ENCODE measurements at regions not wholly inside any gene's neighbourhood (a gene's known extent, or its start where the extent isn't known, plus 50 kb on each side); places are given as distances from the start of the nearest gene placed in this dataset.

- no peaks in the 10 kb centered on the region for H3K27me3 Mint-ChIP-seq
- ATAC-seq, result no peak
Measured at GRCh38 chr3:165395188-165395587, 199.0 kb upstream of the SLITRK3 start.

GRCh38 chr3:165393461-165393860, 197.3 kb upstream of the SLITRK3 start:
- no peak for DNase-seq
- Mint-ChIP-seq H3K27ac (no peak overlapping the region), H3K4me3 (no peak overlapping the region), H3K27me3 (no peaks in the 10 kb centered on the region), H3K4me1 (no peaks in the 10 kb centered on the region), H3K9me3 (peaks cover 5 to 11% of the 10 kb centered on the region in 2 donors)
- ATAC-seq, result no peak

More at GRCh38 chr3:165395188-165395587, 199.0 kb upstream of the SLITRK3 start:
- DNase-seq, result no peak
- no peak overlapping the region for H3K4me3 Mint-ChIP-seq
- no peak overlapping the region for H3K27ac Mint-ChIP-seq
- no peaks in the 10 kb centered on the region for H3K4me1 Mint-ChIP-seq
- H3K9me3 Mint-ChIP-seq, result peaks cover 0 to 3% of the 10 kb centered on the region in 2 donors

GRCh38 chr3:165390166-165390565, 194.0 kb upstream of the SLITRK3 start:
- ATAC-seq (no peak), DNase-seq (no peak)
- Mint-ChIP-seq H3K27ac (no peak overlapping the region), H3K27me3 (no peaks in the 10 kb centered on the region), H3K9me3 (peaks cover 5 to 18% of the 10 kb centered on the region in 2 donors), H3K4me1 (no peaks in the 10 kb centered on the region), H3K4me3 (no peak overlapping the region)

- DNase-seq (no peak), ATAC-seq (no peak)
- Mint-ChIP-seq H3K4me1 (no peaks in the 10 kb centered on the region), H3K27ac (no peak overlapping the region), H3K4me3 (no peak overlapping the region), H3K9me3 (peaks cover 5 to 18% of the 10 kb centered on the region in 2 donors), H3K27me3 (no peaks in the 10 kb centered on the region)
Measured at GRCh38 chr3:165389653-165390052, 193.5 kb upstream of the SLITRK3 start.

GRCh38 chr3:165389064-165389463, 192.9 kb upstream of the SLITRK3 start:
- ATAC-seq, result no peak
- H3K4me1 Mint-ChIP-seq, result no peaks in the 10 kb centered on the region
- no peak overlapping the region for H3K27ac Mint-ChIP-seq
- no peak for DNase-seq
- H3K9me3 Mint-ChIP-seq, result peaks cover 5 to 18% of the 10 kb centered on the region in 2 donors
- no peak overlapping the region for H3K4me3 Mint-ChIP-seq
- no peaks in the 10 kb centered on the region for H3K27me3 Mint-ChIP-seq

GRCh38 chr3:165383381-165383780, 187.2 kb upstream of the SLITRK3 start:
- DNase-seq (no peak), ATAC-seq (no peak)
- Mint-ChIP-seq H3K27ac (no peak overlapping the region), H3K4me1 (no peaks in the 10 kb centered on the region), H3K27me3 (no peaks in the 10 kb centered on the region), H3K4me3 (no peak overlapping the region), H3K9me3 (peaks cover 13 to 15% of the 10 kb centered on the region in 2 donors)

- Mint-ChIP-seq H3K4me3 (no peak overlapping the region), H3K9me3 (peaks cover 8 to 13% of the 10 kb centered on the region in 2 donors), H3K4me1 (no peaks in the 10 kb centered on the region), H3K27ac (no peak overlapping the region), H3K27me3 (no peaks in the 10 kb centered on the region)
- ATAC-seq, result no peak
- no peak for DNase-seq
Measured at GRCh38 chr3:165382672-165383071, 186.5 kb upstream of the SLITRK3 start.

- no peak for ATAC-seq
- H3K9me3 Mint-ChIP-seq, result peaks cover 8 to 13% of the 10 kb centered on the region in 2 donors
- no peak for DNase-seq
- H3K27ac Mint-ChIP-seq, result no peak overlapping the region
- no peak overlapping the region for H3K4me3 Mint-ChIP-seq
- H3K4me1 Mint-ChIP-seq, result no peaks in the 10 kb centered on the region
- no peaks in the 10 kb centered on the region for H3K27me3 Mint-ChIP-seq
Measured at GRCh38 chr3:165378761-165379160, 182.6 kb upstream of the SLITRK3 start.

GRCh38 chr3:165359005-165359404, 162.8 kb upstream of the SLITRK3 start:
- H3K27me3 Mint-ChIP-seq, result no peaks in the 10 kb centered on the region
- peaks cover 0 to 14% of the 10 kb centered on the region in 2 donors for H3K9me3 Mint-ChIP-seq
- H3K4me3 Mint-ChIP-seq, result no peak overlapping the region
- ATAC-seq, result no peak
- no peaks in the 10 kb centered on the region for H3K4me1 Mint-ChIP-seq
- DNase-seq, result no peak
- H3K27ac Mint-ChIP-seq, result no peak overlapping the region

- Mint-ChIP-seq H3K4me3 (no peak overlapping the region), H3K27ac (no peak overlapping the region), H3K27me3 (no peaks in the 10 kb centered on the region)
Measured at GRCh38 chr3:165355316-165355715, 159.1 kb upstream of the SLITRK3 start.

GRCh38 chr3:165347526-165347925, 151.3 kb upstream of the SLITRK3 start:
- DNase-seq, result no peak
- Mint-ChIP-seq H3K4me3 (no peak overlapping the region), H3K4me1 (no peaks in the 10 kb centered on the region), H3K27me3 (no peaks in the 10 kb centered on the region), H3K9me3 (peaks cover 17 to 24% of the 10 kb centered on the region in 2 donors), H3K27ac (no peak overlapping the region)
- ATAC-seq, result no peak

More at GRCh38 chr3:165355316-165355715, 159.1 kb upstream of the SLITRK3 start:
- DNase-seq, result no peak
- Mint-ChIP-seq H3K4me1 (no peaks in the 10 kb centered on the region), H3K9me3 (peaks cover 12 to 25% of the 10 kb centered on the region in 2 donors)
- ATAC-seq, result no peak

GRCh38 chr3:165346503-165346902, 150.3 kb upstream of the SLITRK3 start:
- peaks cover 12 to 15% of the 10 kb centered on the region in 2 donors for H3K9me3 Mint-ChIP-seq
- H3K4me3 Mint-ChIP-seq, result no peak overlapping the region
- no peak for ATAC-seq
- no peak overlapping the region for H3K27ac Mint-ChIP-seq
- DNase-seq, result no peak
- no peaks in the 10 kb centered on the region for H3K27me3 Mint-ChIP-seq
- no peaks in the 10 kb centered on the region for H3K4me1 Mint-ChIP-seq

- Mint-ChIP-seq H3K27me3 (no peaks in the 10 kb centered on the region), H3K4me1 (no peaks in the 10 kb centered on the region), H3K27ac (no peak overlapping the region), H3K9me3 (peaks cover 5 to 14% of the 10 kb centered on the region in 2 donors), H3K4me3 (no peak overlapping the region)
- ATAC-seq, result no peak
- DNase-seq, result no peak
Measured at GRCh38 chr3:165343185-165343584, 147.0 kb upstream of the SLITRK3 start.

- DNase-seq (no peak), ATAC-seq (no peak)
- Mint-ChIP-seq H3K27ac (no peak overlapping the region), H3K27me3 (no peaks in the 10 kb centered on the region), H3K4me3 (no peak overlapping the region), H3K9me3 (peaks cover 0 to 5% of the 10 kb centered on the region in 2 donors), H3K4me1 (no peaks in the 10 kb centered on the region)
Measured at GRCh38 chr3:165339753-165340152, 143.6 kb upstream of the SLITRK3 start.

- H3K4me1 Mint-ChIP-seq, result no peaks in the 10 kb centered on the region
- H3K27me3 Mint-ChIP-seq, result no peaks in the 10 kb centered on the region
- ATAC-seq, result no peak
- H3K4me3 Mint-ChIP-seq, result no peak overlapping the region
- H3K27ac Mint-ChIP-seq, result no peak overlapping the region
- H3K9me3 Mint-ChIP-seq, result peaks cover 0 to 4% of the 10 kb centered on the region in 2 donors
- no peak for DNase-seq
Measured at GRCh38 chr3:165336786-165337185, 140.6 kb upstream of the SLITRK3 start.

Data from stimulated activated naive CD8-positive, alpha-beta T cell treated with anti-CD3 and anti-CD28 coated beads, Interleukin-15, amount 100 ng/mL, for 72 hours (primary cell).